Neuronal stem cell (in vitro differentiated cells): ENCODE measurements at regions not wholly inside any gene's neighbourhood (a gene's known extent, or its start where the extent isn't known, plus 50 kb on each side); places are given as distances from the start of the nearest gene placed in this dataset.

Experiments used
- DNase-seq: peaks from one replicate; pipeline ENCODE4 v3.0.0-alpha.2; 2013; ENCODE audit warnings: low spot score
- H2AFZ ChIP-seq: one replicate; pipeline ENCODE4 v1.6.1; 2013; ENCODE audit warnings: mild to moderate bottlenecking, low read length, inconsistent platforms
- H2AK5ac ChIP-seq: 2 replicates; pipeline ENCODE4 v1.6.1; 2013; ENCODE audit warnings: low read depth, mild to moderate bottlenecking, inconsistent platforms, low read length, moderate library complexity, mixed read lengths
- H2BK120ac ChIP-seq: 2 replicates; pipeline ENCODE4 v1.6.1; 2013; ENCODE audit warnings: low read depth, mild to moderate bottlenecking, inconsistent platforms, low read length, moderate library complexity, mixed read lengths
- H2BK12ac ChIP-seq: one replicate; pipeline ENCODE4 v1.6.1; 2013; ENCODE audit warnings: low read length, inconsistent platforms
- H2BK15ac ChIP-seq: 2 replicates; pipeline ENCODE4 v1.6.1; 2013; ENCODE audit warnings: mild to moderate bottlenecking, low read length, inconsistent platforms, mixed read lengths
- H2BK5ac ChIP-seq: one replicate; pipeline ENCODE4 v1.6.1; 2013; ENCODE audit warnings: inconsistent platforms, mild to moderate bottlenecking, low read length, moderate library complexity
- H3K14ac ChIP-seq: one replicate; pipeline ENCODE4 v1.6.1; 2013; ENCODE audit warnings: low read length, inconsistent platforms
- H3K18ac ChIP-seq: 2 replicates; pipeline ENCODE4 v1.6.1; 2013; ENCODE audit warnings: low read length, inconsistent platforms
- H3K23ac ChIP-seq: 2 replicates; pipeline ENCODE4 v1.6.1; 2013; ENCODE audit warnings: low read depth, mild to moderate bottlenecking, mixed read lengths, low read length, inconsistent platforms; ENCODE audit not compliant: poor library complexity
- H3K27ac ChIP-seq: replicated peaks from 3 replicates; pipeline ENCODE4 v1.5.1; 2013; ENCODE audit warnings: low read length, inconsistent platforms
- H3K27me3 ChIP-seq, 3 experiments: 2 replicates each; pipeline ENCODE4 v1.6.1; 2013; ENCODE audit warnings: low read length in 3 of 3, mild to moderate bottlenecking in 2 of 3, inconsistent platforms in 1 of 3, low read depth in 1 of 3, mixed read lengths in 1 of 3, moderate library complexity in 1 of 3; ENCODE audit not compliant: control insufficient read depth in 3 of 3, insufficient read depth in 3 of 3
- H3K36me3 ChIP-seq, 2 donors: replicated peaks in 1 of 2; 2 replicates each; pipeline ENCODE4 v1.6.1; 2013; ENCODE audit warnings: low read length in 2 of 2; ENCODE audit not compliant: control insufficient read depth in 2 of 2, insufficient read depth in 2 of 2
- H3K4ac ChIP-seq: 2 replicates; pipeline ENCODE4 v1.6.1; 2013; ENCODE audit warnings: inconsistent platforms, mild to moderate bottlenecking, low read length, moderate library complexity
- H3K4me1 ChIP-seq, 2 donors: 1 replicate in 1 of 2; 2 replicates in 1 of 2; pipeline ENCODE4 v1.6.1; 2013; ENCODE audit warnings: low read length in 2 of 2, low read depth in 1 of 2; ENCODE audit not compliant: control insufficient read depth in 2 of 2, insufficient read depth in 1 of 2
- H3K4me2 ChIP-seq: one replicate; pipeline ENCODE4 v1.6.1; 2013; ENCODE audit warnings: mild to moderate bottlenecking, low read length, inconsistent platforms; ENCODE audit not compliant: insufficient read depth, poor library complexity, severe bottlenecking
- H3K4me3 ChIP-seq, 2 donors: 2 replicates each; pipeline ENCODE4 v1.5.1; 2013; ENCODE audit warnings: low read length in 2 of 2, mild to moderate bottlenecking in 2 of 2, inconsistent platforms in 1 of 2, moderate library complexity in 1 of 2
- H3K79me1 ChIP-seq: one replicate; pipeline ENCODE4 v1.6.1; 2013; ENCODE audit warnings: low read depth, mild to moderate bottlenecking, inconsistent platforms, low read length, moderate library complexity
- H3K9ac ChIP-seq: one replicate; pipeline ENCODE4 v1.6.1; 2013; ENCODE audit warnings: mild to moderate bottlenecking, low read depth, low read length, inconsistent platforms; ENCODE audit not compliant: poor library complexity
- H3K9me3 ChIP-seq, 2 donors: replicated peaks in 1 of 2; 2 replicates each; pipeline versions ENCODE3 to v1.6.1; 2013; ENCODE audit warnings: low read length in 2 of 2, mild to moderate bottlenecking in 2 of 2, inconsistent platforms in 1 of 2, low read depth in 1 of 2, mixed read lengths in 1 of 2, moderate library complexity in 1 of 2; ENCODE audit not compliant: control insufficient read depth in 2 of 2, insufficient read depth in 1 of 2
- H4K8ac ChIP-seq: one replicate; pipeline ENCODE4 v1.6.1; 2013; ENCODE audit warnings: low read depth, mild to moderate bottlenecking, inconsistent platforms, low read length, moderate library complexity
- H4K91ac ChIP-seq: one replicate; pipeline ENCODE4 v1.6.1; 2013; ENCODE audit warnings: low read length, low read depth, mild to moderate bottlenecking, inconsistent platforms; ENCODE audit not compliant: poor library complexity
- WGBS, 2 donors: extraction: QIAGEN DNeasy Blood & Tissue Kit; methylation state at CpG; one replicate each; pipeline ENCODE4 v1.1.7; 2013; ENCODE audit warnings: missing lambda C conversion rate in 2 of 2, mixed read lengths in 1 of 2; ENCODE audit not compliant: insufficient read length in 2 of 2, insufficient replicate concordance in 1 of 2; ENCODE audit errors: extremely low coverage in 2 of 2; 5-methylcytosine and 5-hydroxymethylcytosine counted together

GRCh38 chr5:6868575-6869215, 155.5 kb downstream of the TENT4A start:
- H2BK12ac ChIP-seq = no peak overlapping the region
- peaks cover 1% of the 10 kb centered on the region for H3K79me1 ChIP-seq
- H3K36me3 ChIP-seq = peaks cover 0 to 2% of the 10 kb centered on the region in 2 donors
- no peak overlapping the region for H2BK120ac ChIP-seq
- H3K4ac ChIP-seq = no peak overlapping the region
- no CpG with 5 or more reads among the region's 11 CpGs for WGBS, 2 donors
- H3K4me3 ChIP-seq = no peak overlapping the region
- H3K4me2 ChIP-seq = no peak overlapping the region
- no peak overlapping the region for H2BK15ac ChIP-seq
- H3K23ac ChIP-seq = no peak overlapping the region
- H2BK5ac ChIP-seq = no peak overlapping the region
- no peak overlapping the region for H3K9ac ChIP-seq
- DNase-seq = no peak
- no peak overlapping the region for H3K27ac ChIP-seq
- peaks cover 0 to 3% (median 0%) of the 10 kb centered on the region in 3 experiments for H3K27me3 ChIP-seq
- no peak overlapping the region for H2AK5ac ChIP-seq
- H3K4me1 ChIP-seq = peaks cover 0 to 2% of the 10 kb centered on the region in 2 donors
- H4K8ac ChIP-seq = no peak overlapping the region
- no peak overlapping the region for H4K91ac ChIP-seq
- no peak overlapping the region for H2AFZ ChIP-seq
- H3K14ac ChIP-seq = no peak overlapping the region
- no peak overlapping the region for H3K18ac ChIP-seq
- H3K9me3 ChIP-seq = peaks cover 0 to 7% of the 10 kb centered on the region in 2 donors

GRCh38 chr5:6869677-6870076, 156.4 kb downstream of the TENT4A start:
- Histone ChIP-seq H2BK12ac (no peak overlapping the region), H2AK5ac (no peak overlapping the region), H3K4me2 (no peak overlapping the region), H3K4me3 (peak overlapping the region in 1 of 2 donors; percentile 43), H2BK120ac (no peak overlapping the region), H3K27ac (no peak overlapping the region), H3K4me1 (peaks cover 0 to 2% of the 10 kb centered on the region in 2 donors), H4K8ac (no peak overlapping the region), H3K23ac (no peak overlapping the region), H3K4ac (no peak overlapping the region), H3K9me3 (peaks cover 0 to 7% of the 10 kb centered on the region in 2 donors), H3K14ac (no peak overlapping the region), H3K27me3 (peaks cover 0 to 3% (median 0%) of the 10 kb centered on the region in 3 experiments), H3K79me1 (peaks cover 1% of the 10 kb centered on the region), H2AFZ (no peak overlapping the region), H3K9ac (no peak overlapping the region), H2BK15ac (no peak overlapping the region), H2BK5ac (no peak overlapping the region), H3K36me3 (peaks cover 0 to 2% of the 10 kb centered on the region in 2 donors), H4K91ac (peak overlapping the region; percentile 11), H3K18ac (no peak overlapping the region)
- DNase-seq = no peak
- 100% methylated on average over 3 of the region's 7 CpGs; no CpG with 5 or more reads in 1 of the 2 donors for WGBS, 2 donors

DNA sequence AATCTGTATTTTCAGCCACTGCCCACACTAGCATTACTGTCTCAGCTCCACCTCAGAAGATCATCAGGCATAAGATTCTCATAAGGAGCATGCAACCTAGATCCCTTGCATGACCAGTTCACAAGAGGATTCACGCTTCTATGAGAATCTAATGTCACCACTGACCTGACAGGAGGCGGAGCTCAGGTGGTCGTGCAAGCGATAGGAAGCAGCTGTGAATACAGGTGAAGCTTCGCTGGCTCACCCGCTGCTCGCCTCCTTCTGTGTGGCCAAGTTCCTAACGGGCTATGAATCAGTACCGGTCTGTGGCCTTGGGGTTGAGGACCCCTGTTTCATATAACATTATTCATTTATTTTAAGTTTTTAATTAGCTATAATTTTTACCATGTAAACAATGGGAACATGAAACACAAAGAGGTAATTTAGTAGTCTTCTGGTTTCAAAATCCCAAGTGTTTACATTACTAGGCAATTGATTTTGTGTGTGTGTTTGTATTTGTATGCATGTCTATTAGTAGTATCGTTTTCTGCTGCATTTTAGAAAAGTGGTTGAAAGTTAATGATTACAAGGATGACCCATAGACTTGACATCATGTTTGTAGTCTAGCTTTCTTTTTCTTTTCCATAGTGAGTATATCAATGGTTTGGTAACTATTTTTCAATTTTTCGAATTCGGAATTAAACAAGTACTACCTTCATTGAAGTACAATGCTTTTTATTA, 159.4 kb downstream of the TENT4A start:
- no peak overlapping the region for H3K4ac ChIP-seq
- no peak overlapping the region for H3K14ac ChIP-seq
- H3K4me1 ChIP-seq = peaks cover 0 to 2% of the 10 kb centered on the region in 2 donors
- no peak overlapping the region for H3K18ac ChIP-seq
- H3K27me3 ChIP-seq = peaks cover 0 to 3% (median 0%) of the 10 kb centered on the region in 3 experiments
- H3K36me3 ChIP-seq = peaks cover 0 to 2% of the 10 kb centered on the region in 2 donors
- H2AK5ac ChIP-seq = no peak overlapping the region
- H3K4me2 ChIP-seq = no peak overlapping the region
- H3K79me1 ChIP-seq = peaks cover 1% of the 10 kb centered on the region
- no peak overlapping the region for H2AFZ ChIP-seq
- H2BK15ac ChIP-seq = no peak overlapping the region
- H3K4me3 ChIP-seq = no peak overlapping the region
- H4K8ac ChIP-seq = no peak overlapping the region
- H3K23ac ChIP-seq = no peak overlapping the region
- DNase-seq = no peak
- WGBS, 2 donors = no CpG with 5 or more reads among the region's 12 CpGs
- no peak overlapping the region for H2BK120ac ChIP-seq
- H4K91ac ChIP-seq = no peak overlapping the region
- H3K9ac ChIP-seq = no peak overlapping the region
- no peak overlapping the region for H3K27ac ChIP-seq
- H2BK5ac ChIP-seq = no peak overlapping the region
- peaks cover 0 to 6% of the 10 kb centered on the region in 2 donors for H3K9me3 ChIP-seq
- H2BK12ac ChIP-seq = no peak overlapping the region

DNA sequence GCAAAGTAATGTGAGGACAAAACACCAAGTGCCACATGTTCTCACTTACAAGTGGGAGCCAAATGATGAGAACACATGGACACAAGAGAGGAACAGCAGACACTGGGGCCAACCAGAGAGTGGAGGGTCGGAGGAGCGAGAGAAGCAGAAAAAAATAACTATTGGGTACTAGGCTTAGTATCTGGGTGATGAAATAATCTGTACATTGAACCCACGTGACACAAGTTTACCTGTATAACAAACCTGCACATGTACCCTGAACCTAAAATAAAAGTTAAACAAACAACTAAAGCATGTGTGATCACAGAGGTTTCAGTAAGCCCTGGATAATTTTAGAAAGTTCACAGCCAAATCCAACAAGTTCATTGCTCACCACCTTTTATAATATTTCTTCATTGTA, 160.1 kb downstream of the TENT4A start:
- DNase-seq = no peak
- no CpG with 5 or more reads among the region's 3 CpGs for WGBS, 2 donors
- peaks cover 0 to 3% (median 0%) of the 10 kb centered on the region in 3 experiments for H3K27me3 ChIP-seq
- H4K8ac ChIP-seq = no peak overlapping the region
- H2BK15ac ChIP-seq = no peak overlapping the region
- no peak overlapping the region for H2BK12ac ChIP-seq
- H4K91ac ChIP-seq = no peak overlapping the region
- H3K4me3 ChIP-seq = no peak overlapping the region
- H3K4me1 ChIP-seq = no peaks in the 10 kb centered on the region
- no peak overlapping the region for H3K4ac ChIP-seq
- peaks cover 0 to 6% of the 10 kb centered on the region in 2 donors for H3K9me3 ChIP-seq
- H3K79me1 ChIP-seq = peaks cover 1% of the 10 kb centered on the region
- H2AK5ac ChIP-seq = no peak overlapping the region
- H3K18ac ChIP-seq = no peak overlapping the region
- H3K23ac ChIP-seq = no peak overlapping the region
- H3K9ac ChIP-seq = no peak overlapping the region
- peaks cover 0 to 2% of the 10 kb centered on the region in 2 donors for H3K36me3 ChIP-seq
- no peak overlapping the region for H3K14ac ChIP-seq
- H2BK120ac ChIP-seq = no peak overlapping the region
- no peak overlapping the region for H3K4me2 ChIP-seq
- no peak overlapping the region for H3K27ac ChIP-seq
- no peak overlapping the region for H2BK5ac ChIP-seq
- no peak overlapping the region for H2AFZ ChIP-seq
